K562 (cell line): ENCODE measurements at regions not wholly inside any gene's neighbourhood (a gene's known extent, or its start where the extent isn't known, plus 50 kb on each side); places are given as distances from the start of the nearest gene placed in this dataset.

Experiments
- ATAC-seq: fragments of 200-7000 bp; cut with Tn5 transposase; 3 replicates; pipeline ENCODE4 v1.9.1; 2020; ENCODE audit warnings: moderate library complexity
- BruUV-seq: library from RNA; stranded (reverse); fragments of 400-500 nt; replicated peaks from 2 replicates; lab custom pipeline; 2021; lab: Mats Ljungman, UMichigan
- CTCF ChIA-PET: fragments of 300-600 bp; formaldehyde crosslinking; extraction: SDS; loops from one replicate; lab custom pipeline; 2021; ENCODE audit warnings: low intra/inter-chr PET ratio; lab: Yijun Ruan, JAX
- POLR2A ChIA-PET: fragments of 300-600, 350-650 bp; sonication (Branson Sonifier 250); formaldehyde crosslinking; extraction: SDS; loops from one replicate; lab custom pipeline; 2021; ENCODE audit warnings: antibody characterized with exemption, inconsistent platforms; lab: Yijun Ruan, JAX
- DNase-seq, 4 experiments: peaks; one replicate each; pipeline versions ENCODE4 v3.0.0 to v3.0.0-alpha.2; 2011 to 2018; ENCODE audit warnings: low spot score in 3 of 4, mixed read lengths in 3 of 4; ENCODE audit errors: extremely low read depth in 1 of 4
- FAIRE-seq: peaks from 2 replicates; lab custom pipeline; 2011; peaks lifted over from hg19 to GRCh38; lab: Jason Lieb, UNC
- H2AFZ ChIP-seq: 2 replicates; pipeline ENCODE4 v1.6.0; 2011; ENCODE audit warnings: low read depth, low read length, control low read depth, inconsistent platforms
- H3K27ac ChIP-seq: fragments of 200-600 bp; 3 replicates; pipeline ENCODE4 v1.8.0; 2011; ENCODE audit warnings: low read depth, mild to moderate bottlenecking, control low read depth, inconsistent platforms, low read length, moderate library complexity, mixed read lengths; ENCODE audit errors: extremely low read depth
- H3K27me3 ChIP-seq, 2 experiments: fragments of 300-600 bp in 1 of 2; 2 replicates in 1 of 2; 3 replicates in 1 of 2; pipeline versions ENCODE4 v1.6.0 to v1.8.0; 2011; ENCODE audit warnings: inconsistent platforms in 2 of 2, low read length in 2 of 2, mild to moderate bottlenecking in 1 of 2, mixed read lengths in 1 of 2, moderate library complexity in 1 of 2; ENCODE audit not compliant: control insufficient read depth in 2 of 2, insufficient read depth in 2 of 2
- H3K36me3 ChIP-seq: fragments of 300-600 bp; 3 replicates; pipeline ENCODE4 v1.8.0; 2011; ENCODE audit warnings: mild to moderate bottlenecking, low read length, inconsistent platforms; ENCODE audit not compliant: control insufficient read depth, insufficient read depth
- H3K4me1 ChIP-seq, 2 experiments: fragments of 200-600 bp in 1 of 2; replicated peaks in 1 of 2; 2 replicates in 1 of 2; 3 replicates in 1 of 2; pipeline versions ENCODE4 v1.5.1 to v1.8.0; 2011; ENCODE audit warnings: inconsistent platforms in 2 of 2, low read length in 2 of 2, mild to moderate bottlenecking in 1 of 2, mixed read lengths in 1 of 2, moderate library complexity in 1 of 2; ENCODE audit not compliant: control insufficient read depth in 2 of 2, insufficient read depth in 2 of 2
- H3K4me2 ChIP-seq: 2 replicates; pipeline ENCODE4 v1.6.1; 2011; ENCODE audit warnings: low read length, control low read depth, inconsistent platforms, mixed read lengths; ENCODE audit not compliant: insufficient read depth
- H3K4me3 ChIP-seq: fragments of 200-600 bp; sonication (generic), shearing (Covaris generic); 2 replicates; pipeline ENCODE4 v1.5.1; 2016; ENCODE audit warnings: control low read depth, inconsistent platforms
- H3K79me2 ChIP-seq: fragments of 200-600 bp; 3 replicates; pipeline ENCODE4 v1.8.0; 2011; ENCODE audit warnings: low read length, inconsistent platforms; ENCODE audit not compliant: control insufficient read depth, insufficient read depth
- H3K9ac ChIP-seq, 2 experiments: 2 replicates each; pipeline versions ENCODE4 v1.6.0 to v1.6.1; 2011; ENCODE audit warnings: low read depth in 2 of 2, low read length in 2 of 2, control low read depth in 1 of 2, inconsistent platforms in 1 of 2, mild to moderate bottlenecking in 1 of 2, mixed read lengths in 1 of 2; ENCODE audit not compliant: insufficient read depth in 1 of 2
- H3K9me1 ChIP-seq: one replicate; pipeline ENCODE4 v1.6.0; 2011; ENCODE audit warnings: inconsistent platforms, mild to moderate bottlenecking, low read length, moderate library complexity; ENCODE audit not compliant: control insufficient read depth, insufficient read depth
- H3K9me3 ChIP-seq: replicated peaks from 2 replicates; pipeline ENCODE4 v1.5.1; 2011; ENCODE audit warnings: low read depth, low read length, inconsistent platforms; ENCODE audit not compliant: control insufficient read depth, insufficient read depth
- H4K20me1 ChIP-seq: replicated peaks from 2 replicates; pipeline ENCODE4 v1.6.1; 2011; ENCODE audit warnings: low read length, inconsistent platforms, mixed read lengths; ENCODE audit not compliant: control insufficient read depth, insufficient read depth
- BRCA1 ChIP-seq, 2 experiments: fragments of 450-650 bp in 1 of 2; sonication (generic) in 1 of 2; formaldehyde crosslinking in 1 of 2; IDR thresholded peaks; 2 replicates each; pipeline versions ENCODE4 v1.5.0 to v1.6.1; 2017 to 2020; ENCODE audit warnings: mild to moderate bottlenecking in 1 of 2, missing genetic modification reagents in 1 of 2
- IRF2 ChIP-seq: sonication (generic); formaldehyde crosslinking; IDR thresholded peaks from 2 replicates; pipeline ENCODE4 v1.8.1; 2022; ENCODE audit warnings: mild to moderate bottlenecking, missing genetic modification reagents
- ZKSCAN8 ChIP-seq: fragments of 200-800 bp; sonication (Bioruptor generic); IDR thresholded peaks from 2 replicates; pipeline ENCODE4 v1.6.1; 2016; ENCODE audit warnings: missing genetic modification characterization, missing compliant biosample characterization
- WGBS: fragments of 100-300 bp; shearing (Covaris generic); methylation state at CpG from one replicate; pipeline ENCODE4 v1.1.6; 2016; ENCODE audit warnings: low coverage, mixed read lengths; ENCODE audit not compliant: insufficient coverage; ENCODE audit errors: missing lambda C conversion rate; 5-methylcytosine and 5-hydroxymethylcytosine counted together
- in situ Hi-C: fragments of 300-500 bp; cut with MboI; formaldehyde crosslinking; loops from 4 replicates; pipeline ENCODE4 v1.15.0; 2018; ENCODE audit warnings: inconsistent platforms, mixed read lengths
- intact Hi-C: fragments of 100-400 bp; cut with micrococcal nuclease; formaldehyde crosslinking; loops from 2 replicates; pipeline ENCODE4 v1.14.2; 2022
- TF ChIP-seq, protein P1 (sequence below): fragments of 200-800 bp; sonication (Bioruptor generic); IDR thresholded peaks from 2 replicates; pipeline ENCODE4 v1.6.1; 2017; ENCODE audit warnings: missing genetic modification characterization, missing compliant biosample characterization
- TF ChIP-seq, protein P2 (sequence below): fragments of 450-650 bp; IDR thresholded peaks from 2 replicates; pipeline ENCODE4 v1.6.1; 2018; ENCODE audit not compliant: partially characterized antibody

DNA sequence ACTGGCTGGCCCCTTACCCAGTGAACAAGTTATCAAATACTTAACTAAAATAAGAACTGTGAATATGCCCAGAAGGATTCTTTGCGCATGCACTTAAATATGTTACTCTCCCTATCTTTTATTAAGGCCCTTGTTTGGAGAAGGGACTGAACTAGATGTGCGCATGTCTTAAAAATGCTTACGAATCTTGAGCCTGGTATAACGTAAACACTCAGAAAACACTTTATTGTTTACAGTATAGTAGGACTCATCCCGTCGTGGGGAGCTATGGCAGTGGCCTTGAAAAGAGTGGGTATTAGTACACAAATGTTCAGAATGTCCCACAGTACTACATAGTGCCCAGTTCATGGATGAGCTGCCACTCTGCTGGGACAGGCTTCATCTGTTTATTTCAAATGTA lies 75.9 kb upstream of the MAP4K3 start:
- in situ Hi-C loops = no loop called here
- no TSS peak for BruUV-seq
- DNase-seq (peak in 1 of 4 experiments; percentile 12), ATAC-seq (no peak), FAIRE-seq (no peak)
- Histone ChIP-seq H3K79me2 (no peaks in the 10 kb centered on the region), H3K27ac (peak overlapping the region; percentile 77), H4K20me1 (no peaks in the 10 kb centered on the region), H3K4me1 (peaks cover 27 to 53% of the 10 kb centered on the region in 2 experiments), H3K36me3 (no peaks in the 10 kb centered on the region), H3K9me3 (no peaks in the 10 kb centered on the region), H3K9ac (peak overlapping the region in 1 of 2 experiments; percentile 35; a peak in 1 of 4 replicates), H3K4me3 (no peak overlapping the region), H3K4me2 (peak overlapping the region; percentile 44), H3K9me1 (no peaks in the 10 kb centered on the region), H2AFZ (peak overlapping the region; percentile 84; the same call in 1 of the 2 replicates), H3K27me3 (no peaks in the 10 kb centered on the region)
- TF ChIP-seq, protein P1, sequence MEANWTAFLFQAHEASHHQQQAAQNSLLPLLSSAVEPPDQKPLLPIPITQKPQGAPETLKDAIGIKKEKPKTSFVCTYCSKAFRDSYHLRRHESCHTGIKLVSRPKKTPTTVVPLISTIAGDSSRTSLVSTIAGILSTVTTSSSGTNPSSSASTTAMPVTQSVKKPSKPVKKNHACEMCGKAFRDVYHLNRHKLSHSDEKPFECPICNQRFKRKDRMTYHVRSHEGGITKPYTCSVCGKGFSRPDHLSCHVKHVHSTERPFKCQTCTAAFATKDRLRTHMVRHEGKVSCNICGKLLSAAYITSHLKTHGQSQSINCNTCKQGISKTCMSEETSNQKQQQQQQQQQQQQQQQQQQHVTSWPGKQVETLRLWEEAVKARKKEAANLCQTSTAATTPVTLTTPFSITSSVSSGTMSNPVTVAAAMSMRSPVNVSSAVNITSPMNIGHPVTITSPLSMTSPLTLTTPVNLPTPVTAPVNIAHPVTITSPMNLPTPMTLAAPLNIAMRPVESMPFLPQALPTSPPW (CRISPR knock-in tag) = 0 out of 2 replicates have a peak, but pooled peaks have one; percentile 3
- TF ChIP-seq ZKSCAN8 (CRISPR knock-in tag) (0 out of 2 replicates have a peak, but pooled peaks have one; percentile 9), IRF2 (no peak), BRCA1 (IDR thresholded peaks at IDR 0.05) (no peak), BRCA1 (CRISPR knock-in tag; IDR thresholded peaks at IDR 0.05) (no peak)
- TF ChIP-seq, protein P2, sequence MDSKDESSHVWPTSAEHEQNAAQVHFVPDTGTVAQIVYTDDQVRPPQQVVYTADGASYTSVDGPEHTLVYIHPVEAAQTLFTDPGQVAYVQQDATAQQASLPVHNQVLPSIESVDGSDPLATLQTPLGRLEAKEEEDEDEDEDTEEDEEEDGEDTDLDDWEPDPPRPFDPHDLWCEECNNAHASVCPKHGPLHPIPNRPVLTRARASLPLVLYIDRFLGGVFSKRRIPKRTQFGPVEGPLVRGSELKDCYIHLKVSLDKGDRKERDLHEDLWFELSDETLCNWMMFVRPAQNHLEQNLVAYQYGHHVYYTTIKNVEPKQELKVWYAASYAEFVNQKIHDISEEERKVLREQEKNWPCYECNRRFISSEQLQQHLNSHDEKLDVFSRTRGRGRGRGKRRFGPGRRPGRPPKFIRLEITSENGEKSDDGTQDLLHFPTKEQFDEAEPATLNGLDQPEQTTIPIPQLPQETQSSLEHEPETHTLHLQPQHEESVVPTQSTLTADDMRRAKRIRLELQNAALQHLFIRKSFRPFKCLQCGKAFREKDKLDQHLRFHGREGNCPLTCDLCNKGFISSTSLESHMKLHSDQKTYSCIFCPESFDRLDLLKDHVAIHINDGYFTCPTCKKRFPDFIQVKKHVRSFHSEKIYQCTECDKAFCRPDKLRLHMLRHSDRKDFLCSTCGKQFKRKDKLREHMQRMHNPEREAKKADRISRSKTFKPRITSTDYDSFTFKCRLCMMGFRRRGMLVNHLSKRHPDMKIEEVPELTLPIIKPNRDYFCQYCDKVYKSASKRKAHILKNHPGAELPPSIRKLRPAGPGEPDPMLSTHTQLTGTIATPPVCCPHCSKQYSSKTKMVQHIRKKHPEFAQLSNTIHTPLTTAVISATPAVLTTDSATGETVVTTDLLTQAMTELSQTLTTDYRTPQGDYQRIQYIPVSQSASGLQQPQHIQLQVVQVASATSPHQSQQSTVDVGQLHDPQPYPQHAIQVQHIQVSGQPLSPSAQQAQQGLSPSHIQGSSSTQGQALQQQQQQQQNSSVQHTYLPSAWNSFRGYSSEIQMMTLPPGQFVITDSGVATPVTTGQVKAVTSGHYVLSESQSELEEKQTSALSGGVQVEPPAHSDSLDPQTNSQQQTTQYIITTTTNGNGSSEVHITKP = peak; percentile 3
- POLR2A ChIA-PET = interaction anchor here (0.9 to 2.4 kb wide), 2 partner anchors 10 to 21 kb away, joined by 3 to 11 read pairs; no protein-coding TSS in a partner anchor
- CTCF ChIA-PET = no interaction called here
- 79% methylated on average over 6 of the region's 6 CpGs for WGBS
- intact Hi-C loops = loop anchor here (1.0 to 10.0 kb wide), 6 partner anchors 76 to 278 kb away; partner anchors contain the start of gene MAP4K3
